ENCODE measurements at regions not wholly inside any gene's neighbourhood (a gene's known extent, or its start where the extent isn't known, plus 50 kb on each side); places are given as distances from the start of the nearest gene placed in this dataset.

DNA sequence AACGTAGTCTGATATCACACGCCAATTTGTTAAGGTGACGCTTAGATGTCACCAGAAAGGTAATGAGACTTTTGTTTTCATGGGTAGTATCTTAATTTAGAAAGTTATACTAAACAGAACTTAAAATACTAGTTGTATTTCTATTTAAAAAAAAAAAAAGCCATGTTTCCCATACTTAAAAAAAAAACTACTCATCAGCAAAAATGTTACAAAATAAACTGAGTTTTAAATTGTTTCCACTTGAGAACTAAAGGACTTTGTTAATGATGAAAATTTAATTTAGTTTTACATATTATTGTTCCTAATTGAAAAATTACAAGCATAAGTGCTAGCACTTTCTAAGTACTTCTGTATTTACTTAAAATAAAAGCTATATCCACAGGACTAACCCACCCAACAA, 300.8 kb upstream of the ATP11B start:
- TF ChIP-seq, protein P1, sequence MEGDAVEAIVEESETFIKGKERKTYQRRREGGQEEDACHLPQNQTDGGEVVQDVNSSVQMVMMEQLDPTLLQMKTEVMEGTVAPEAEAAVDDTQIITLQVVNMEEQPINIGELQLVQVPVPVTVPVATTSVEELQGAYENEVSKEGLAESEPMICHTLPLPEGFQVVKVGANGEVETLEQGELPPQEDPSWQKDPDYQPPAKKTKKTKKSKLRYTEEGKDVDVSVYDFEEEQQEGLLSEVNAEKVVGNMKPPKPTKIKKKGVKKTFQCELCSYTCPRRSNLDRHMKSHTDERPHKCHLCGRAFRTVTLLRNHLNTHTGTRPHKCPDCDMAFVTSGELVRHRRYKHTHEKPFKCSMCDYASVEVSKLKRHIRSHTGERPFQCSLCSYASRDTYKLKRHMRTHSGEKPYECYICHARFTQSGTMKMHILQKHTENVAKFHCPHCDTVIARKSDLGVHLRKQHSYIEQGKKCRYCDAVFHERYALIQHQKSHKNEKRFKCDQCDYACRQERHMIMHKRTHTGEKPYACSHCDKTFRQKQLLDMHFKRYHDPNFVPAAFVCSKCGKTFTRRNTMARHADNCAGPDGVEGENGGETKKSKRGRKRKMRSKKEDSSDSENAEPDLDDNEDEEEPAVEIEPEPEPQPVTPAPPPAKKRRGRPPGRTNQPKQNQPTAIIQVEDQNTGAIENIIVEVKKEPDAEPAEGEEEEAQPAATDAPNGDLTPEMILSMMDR (IDR thresholded peaks at IDR 0.05) = no peak
- no peak for TF ChIP-seq EP300 (IDR thresholded peaks at IDR 0.05)
- TF ChIP-seq POLR2AphosphoS5 (IDR thresholded peaks at IDR 0.05) = no peak
- TF ChIP-seq POLR2A (IDR thresholded peaks at IDR 0.05) = no peak

Measured in suprapubic skin (tissue), 4 donors.